HG02798 (cell line): ENCODE measurements at regions not wholly inside any gene's neighbourhood (a gene's known extent, or its start where the extent isn't known, plus 50 kb on each side); places are given as distances from the start of the nearest gene placed in this dataset.

Source experiments
- ATAC-seq: cut with Tn5 transposase; IDR thresholded peaks from one replicate; pipeline ENCODE4 v1.9.1; 2021; ENCODE audit warnings: mild to moderate bottlenecking; ENCODE audit not compliant: unreplicated experiment, poor library complexity

DNA sequence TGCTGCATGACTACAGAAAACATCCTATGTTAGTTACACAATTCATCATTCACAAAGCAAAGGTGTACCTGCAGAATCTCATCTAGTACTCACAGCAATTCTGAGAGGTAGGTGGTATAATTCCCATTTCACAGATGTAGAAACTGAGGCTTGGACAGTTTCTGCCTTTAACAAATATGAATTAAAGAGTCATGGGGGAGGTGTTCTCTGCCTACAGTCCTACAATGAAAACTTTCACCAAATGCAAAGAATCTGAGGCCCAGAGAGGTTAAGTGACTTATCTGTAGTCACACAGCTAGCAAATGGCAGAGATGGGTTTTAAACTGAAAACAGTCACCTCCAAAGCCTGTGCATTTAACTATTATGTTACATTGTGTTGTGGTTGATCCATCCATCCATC, 171.6 kb upstream of the WSCD2 start:
- ATAC-seq = no peak

DNA sequence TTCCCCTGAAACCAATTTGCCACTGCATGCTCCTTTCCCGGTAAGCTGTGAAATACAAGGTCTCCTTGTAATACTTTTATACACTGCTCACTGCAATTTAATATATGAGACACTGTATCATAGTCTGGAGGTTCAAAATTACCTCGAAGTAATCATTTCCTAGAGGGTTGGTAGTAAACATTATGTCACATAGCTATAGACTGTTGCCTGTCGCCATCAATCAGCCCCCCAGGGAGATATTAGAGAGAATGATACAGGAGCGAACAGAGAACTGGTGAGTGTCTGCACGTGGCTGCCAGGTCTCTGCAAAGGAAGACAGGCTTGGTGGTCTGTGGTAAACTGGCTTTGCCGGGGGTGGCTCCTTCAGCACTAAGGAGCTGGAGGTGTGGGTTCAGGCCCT, 165.5 kb upstream of the WSCD2 start:
- ATAC-seq = no peak

DNA sequence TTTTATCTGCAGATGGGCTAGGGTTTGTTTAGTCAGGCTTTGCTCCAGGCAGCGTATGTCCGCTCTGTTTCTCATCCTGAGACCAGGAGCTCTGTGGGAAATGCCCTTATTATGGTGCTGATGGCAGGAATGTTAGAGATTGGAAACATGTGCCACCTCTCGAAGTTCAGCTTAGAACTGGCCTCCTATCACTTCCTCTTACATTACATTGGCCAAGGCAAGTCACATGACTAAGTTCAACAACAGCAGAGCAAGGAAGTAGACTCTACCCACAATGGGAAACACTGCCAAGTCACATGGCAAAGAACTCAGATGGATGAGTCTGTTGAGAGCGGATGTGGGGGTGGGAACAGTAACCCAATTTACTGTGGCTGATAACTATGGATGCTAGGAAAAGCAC, 161.9 kb upstream of the WSCD2 start:
- ATAC-seq = no peak

DNA sequence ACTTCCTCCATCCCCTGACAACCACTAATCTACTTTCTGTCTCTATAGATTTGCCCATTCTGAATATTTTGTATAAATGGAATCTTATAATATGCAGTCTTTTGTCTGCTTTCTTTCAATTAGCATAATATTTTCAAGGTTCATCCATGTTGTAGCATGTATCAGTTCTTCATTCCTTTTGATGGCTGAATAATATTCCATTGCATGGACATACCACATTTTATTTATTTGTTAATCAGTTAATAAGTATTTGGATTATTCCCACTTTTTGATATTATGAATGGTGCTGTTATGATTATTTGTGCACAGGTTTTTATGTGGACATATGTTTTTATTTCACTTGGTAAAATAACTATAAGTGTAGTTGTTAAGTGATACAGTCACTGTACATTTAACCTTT, 155.1 kb upstream of the WSCD2 start:
- no peak for ATAC-seq

DNA sequence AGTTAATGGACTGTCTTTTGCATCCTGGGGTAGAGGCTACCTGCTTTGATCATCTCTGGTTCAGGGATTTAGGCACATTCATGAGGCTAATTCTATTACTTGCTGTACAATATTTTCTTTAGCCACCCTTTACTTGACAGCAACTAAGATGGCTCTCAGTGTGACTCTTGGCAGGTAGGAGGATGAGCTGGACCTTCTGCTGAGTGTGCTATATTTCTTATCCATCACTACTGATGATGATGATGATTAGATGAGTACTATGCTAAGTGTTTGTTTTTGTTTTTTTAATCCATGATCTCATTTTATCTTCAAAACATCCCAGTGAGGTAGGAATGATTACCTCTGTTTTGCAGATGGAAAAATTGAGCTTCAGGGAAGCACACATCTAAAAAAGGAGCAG, 152.8 kb upstream of the WSCD2 start:
- no peak for ATAC-seq

DNA sequence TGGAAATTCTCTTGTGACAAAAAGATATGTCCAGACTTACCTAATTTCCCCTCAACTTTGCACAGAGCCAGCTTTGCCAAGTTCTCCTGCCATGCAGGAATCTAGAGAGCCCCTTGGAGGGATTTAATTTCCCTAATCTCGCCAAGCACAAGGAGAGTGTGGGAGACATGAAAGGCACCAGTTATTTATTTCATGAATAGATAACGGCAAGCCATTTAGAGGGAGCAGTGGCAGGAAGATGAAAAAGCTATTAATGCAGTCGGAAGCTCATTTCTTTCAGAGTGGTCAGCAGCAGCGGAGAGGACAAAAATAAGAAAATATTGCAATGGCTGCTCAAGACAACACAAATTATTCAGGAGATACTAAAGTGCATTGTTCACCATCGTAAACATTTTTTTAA, 150.9 kb upstream of the WSCD2 start:
- no peak for ATAC-seq

DNA sequence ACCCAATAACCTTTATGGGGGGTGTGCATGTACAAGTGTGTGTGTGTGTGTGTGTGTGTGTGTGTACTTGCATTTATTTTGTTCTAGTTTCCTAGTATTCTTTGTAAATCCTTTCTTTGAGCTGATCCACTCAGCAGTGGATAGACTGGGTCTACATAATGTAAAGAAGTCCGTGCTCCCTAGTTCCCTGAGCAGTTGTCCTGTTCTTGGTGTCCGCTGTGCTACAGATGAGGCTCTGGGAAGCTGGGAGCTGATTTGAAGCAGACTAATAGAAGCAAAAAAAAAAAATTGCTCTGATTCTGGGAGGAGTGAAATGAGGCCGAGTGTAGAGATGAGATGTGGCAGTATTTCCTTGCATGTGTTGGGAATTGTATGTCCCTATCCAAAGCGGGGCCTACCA, 150.4 kb upstream of the WSCD2 start:
- no peak for ATAC-seq

DNA sequence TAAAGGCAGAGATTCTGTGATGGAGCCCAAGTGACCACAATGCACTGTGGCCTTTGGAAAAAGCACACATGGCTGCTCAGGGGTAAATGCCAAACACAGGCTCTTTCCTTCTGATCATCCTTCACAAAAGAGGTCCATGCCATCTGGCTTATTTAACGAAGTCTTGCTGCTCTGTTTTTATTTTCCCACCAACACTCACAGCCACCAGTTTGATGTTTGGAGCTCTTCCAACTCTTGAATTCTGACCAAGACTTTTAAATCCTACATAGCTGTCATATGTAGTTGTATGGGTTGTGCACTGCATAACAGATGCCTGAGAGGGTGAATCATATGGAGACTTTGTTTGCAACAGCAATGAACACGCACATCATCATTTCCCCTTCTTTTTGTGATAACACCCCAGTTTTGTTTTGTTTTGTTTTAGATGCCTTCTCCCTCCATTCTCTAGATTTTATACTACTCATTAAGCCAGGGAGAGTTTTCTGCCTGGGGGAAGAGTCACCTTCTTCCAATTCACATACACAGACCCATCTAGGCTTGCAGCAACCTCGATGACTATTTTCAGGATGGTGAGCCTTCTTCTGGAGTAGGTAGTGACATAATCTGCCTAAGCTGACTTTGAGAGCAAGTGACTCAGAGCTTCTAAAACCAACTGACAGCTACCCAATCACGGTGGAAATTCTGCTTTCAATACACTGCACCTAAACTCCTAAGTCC, 145.2 kb upstream of the WSCD2 start:
- ATAC-seq = no peak

DNA sequence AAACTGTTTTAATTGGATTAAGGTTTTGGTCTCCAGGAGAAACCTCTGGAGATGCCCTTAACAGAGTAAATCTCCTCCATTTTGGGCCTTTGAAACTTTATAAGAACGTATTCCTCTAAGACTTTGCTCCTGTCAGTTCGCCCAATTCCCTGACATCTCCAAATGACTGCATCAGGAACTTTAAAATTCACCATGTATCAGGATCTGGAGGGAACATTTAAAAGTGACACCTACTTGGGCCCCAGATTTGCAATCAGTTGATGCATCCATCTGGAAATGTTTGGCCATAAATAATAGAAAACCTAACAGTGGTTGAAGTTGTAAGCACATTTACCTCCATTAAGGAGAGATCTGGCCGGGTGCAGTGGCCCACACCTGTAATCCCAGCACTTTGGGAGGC, 144.1 kb upstream of the WSCD2 start:
- ATAC-seq = no peak

DNA sequence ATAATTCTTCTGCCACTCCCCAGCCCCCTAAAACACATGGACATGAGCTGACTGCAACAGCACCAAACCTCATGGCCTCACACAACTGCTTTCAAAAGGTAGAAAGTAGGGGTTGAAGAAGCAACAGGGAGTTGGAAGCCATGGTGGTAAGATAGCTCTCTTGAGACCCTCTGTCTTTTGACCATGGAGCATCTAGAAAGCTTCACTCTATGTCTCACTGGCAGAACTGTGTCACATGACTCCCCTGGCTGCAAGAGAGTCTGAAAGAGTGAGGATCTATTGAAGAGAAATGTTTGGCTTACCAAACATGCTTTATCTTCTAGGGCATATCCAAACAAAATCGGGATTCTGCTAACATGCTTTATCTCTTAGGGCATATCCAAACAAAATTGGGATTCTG, 142.9 kb upstream of the WSCD2 start:
- no peak for ATAC-seq

DNA sequence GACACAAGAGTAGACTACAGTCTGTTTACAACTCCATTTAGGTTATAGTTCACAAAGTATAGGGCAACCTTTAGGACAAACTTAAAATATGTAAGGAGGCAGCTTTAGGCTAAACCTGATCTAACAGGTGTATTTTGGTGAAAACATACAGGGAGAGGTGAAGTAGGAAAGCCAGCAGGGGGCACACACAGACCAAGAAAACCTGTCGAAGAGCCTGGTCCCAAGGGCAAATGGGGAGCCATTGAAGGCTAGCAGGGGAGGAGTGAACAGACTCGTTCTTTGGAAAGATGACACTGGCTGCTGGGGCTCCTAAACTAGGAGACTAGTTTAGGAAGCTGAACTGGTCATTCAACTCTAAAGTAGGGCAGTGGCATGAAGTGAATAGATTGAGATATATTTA, 138.8 kb upstream of the WSCD2 start:
- ATAC-seq = no peak

DNA sequence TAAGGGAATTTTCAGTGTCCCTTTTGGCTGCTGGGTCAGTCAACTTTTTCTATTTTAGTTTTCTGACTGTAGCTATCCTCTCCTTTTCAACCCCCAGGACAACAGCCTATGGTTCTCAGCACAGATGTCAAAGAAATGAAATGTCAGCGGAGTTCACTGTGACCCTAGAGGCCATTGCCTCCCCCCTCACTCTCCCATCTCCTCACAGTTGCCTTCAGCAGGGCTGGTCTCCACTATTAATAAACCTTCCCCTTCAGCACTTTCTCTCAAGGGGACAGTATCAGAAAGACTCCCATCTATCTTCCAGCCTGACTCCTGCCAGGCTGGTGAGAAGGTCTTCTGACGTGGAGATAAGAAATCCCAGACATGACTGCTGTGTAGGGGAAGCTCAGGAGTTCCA, 137.1 kb upstream of the WSCD2 start:
- no peak for ATAC-seq

DNA sequence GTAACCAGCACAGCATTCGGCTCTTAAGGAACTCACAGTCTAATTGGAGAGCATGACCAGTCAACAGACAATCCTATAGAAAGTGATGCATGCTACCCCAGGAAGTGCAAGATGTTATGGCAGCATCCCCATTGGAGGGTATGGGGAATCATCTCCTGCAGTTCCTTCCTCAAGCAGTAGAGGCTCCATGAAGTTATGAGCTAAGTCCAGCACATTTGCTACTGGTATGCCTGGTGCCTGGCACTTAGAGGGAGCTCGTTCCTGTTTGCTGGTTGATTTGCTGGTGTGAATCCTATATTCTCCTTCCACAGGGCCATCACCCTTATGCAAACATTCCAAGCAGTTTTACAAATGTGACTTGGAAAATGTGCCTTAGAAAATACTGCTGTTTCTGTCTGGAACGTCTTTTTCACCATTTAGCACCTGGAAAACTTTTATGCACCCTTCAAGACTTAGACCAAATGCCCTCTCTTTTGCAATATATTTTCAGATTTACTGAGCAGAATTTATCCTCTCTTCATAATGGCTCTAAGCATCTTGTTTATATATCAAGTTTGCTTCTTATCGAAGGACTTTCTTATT, 136.1 kb upstream of the WSCD2 start:
- no peak for ATAC-seq

DNA sequence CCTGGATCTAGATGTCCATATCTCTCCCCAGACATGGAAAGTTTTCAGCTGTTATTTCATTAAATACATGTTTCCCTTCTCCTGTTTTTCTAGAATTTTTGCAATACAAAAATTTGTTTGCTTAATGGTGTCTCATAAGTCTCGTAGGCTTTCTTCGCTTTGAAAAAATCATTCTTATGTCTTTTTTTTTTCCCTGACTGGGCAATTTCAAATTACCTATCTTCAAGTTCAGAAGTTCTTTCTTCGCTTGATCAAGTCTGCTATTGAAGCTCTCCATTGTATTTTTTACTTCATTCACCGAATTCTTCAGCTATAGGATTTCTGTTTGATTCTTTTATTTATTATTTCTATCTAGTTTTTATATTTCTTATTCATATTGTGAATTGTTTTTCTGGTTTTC, 130.2 kb upstream of the WSCD2 start:
- no peak for ATAC-seq

DNA sequence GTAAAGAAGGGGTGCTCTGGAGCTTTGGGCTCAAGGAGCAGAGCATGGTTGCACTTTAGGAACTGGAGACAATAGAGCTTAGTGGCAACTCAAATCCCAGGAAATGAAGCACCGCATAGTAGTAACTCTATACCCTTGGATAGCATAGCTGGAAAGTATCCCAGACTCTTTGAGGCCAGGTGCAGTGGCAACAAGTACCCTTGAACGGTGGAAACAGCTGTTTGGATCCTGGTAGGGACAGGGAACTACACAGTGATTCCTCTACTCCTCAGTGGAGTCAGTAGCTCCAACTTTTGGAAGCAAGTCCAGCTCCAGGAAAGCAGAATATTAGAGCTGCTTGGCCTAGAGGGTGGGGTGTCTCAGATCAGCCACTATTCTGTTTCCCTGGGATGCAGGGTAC, 129.0 kb upstream of the WSCD2 start:
- no peak for ATAC-seq

DNA sequence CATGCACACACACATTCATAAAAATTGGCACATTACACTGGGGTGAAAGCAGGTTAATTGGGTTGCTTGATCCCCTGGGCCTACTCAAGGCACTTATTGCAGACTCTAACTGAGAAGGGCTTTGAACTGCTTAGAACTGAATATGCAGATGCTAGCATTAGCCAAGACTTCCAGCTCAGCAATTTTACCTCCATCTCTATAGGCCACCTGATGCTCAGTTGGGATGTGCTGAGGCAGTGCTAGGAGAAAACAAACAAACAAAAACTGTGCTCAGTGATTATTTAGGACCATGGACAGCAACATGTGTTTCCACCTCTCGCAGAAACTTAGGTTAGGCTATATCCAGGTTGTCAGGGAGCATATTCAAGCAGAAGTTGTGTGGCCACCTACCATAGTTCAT, 124.8 kb upstream of the WSCD2 start:
- no peak for ATAC-seq

DNA sequence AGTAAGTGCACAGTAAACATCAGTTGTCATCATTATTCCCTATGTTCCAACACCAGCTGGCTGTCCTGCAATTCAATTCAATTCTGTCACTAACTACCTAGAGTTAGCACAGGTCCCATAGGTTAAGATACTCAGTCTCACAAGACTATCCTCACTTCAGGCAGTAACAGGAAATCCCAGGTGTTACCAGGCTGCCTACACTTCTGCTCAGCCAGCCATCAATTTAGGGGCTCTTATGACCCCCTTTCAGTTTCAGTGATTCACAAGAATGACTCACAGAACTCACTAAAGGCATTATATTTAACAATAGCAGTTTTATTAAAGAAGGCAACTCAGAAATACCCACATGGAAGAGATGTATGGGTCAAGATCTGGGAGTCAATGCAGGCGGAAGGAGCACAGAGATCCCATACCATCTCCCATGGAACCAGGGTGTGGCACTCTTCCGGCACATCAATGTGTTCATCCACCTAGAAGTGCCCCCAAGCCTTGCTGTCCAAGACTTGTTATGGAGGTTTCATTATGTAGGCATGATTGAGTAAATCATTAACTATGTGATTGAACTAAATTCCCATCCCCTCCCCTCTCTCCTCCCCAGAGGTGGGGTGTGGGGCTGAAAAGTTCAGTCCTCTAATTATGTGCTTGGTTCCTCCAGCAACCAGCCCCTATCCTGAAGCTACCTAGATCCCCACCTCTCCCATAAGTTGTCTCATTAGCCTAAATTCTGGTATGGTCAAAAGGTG, 120.8 kb upstream of the WSCD2 start:
- ATAC-seq = no peak

DNA sequence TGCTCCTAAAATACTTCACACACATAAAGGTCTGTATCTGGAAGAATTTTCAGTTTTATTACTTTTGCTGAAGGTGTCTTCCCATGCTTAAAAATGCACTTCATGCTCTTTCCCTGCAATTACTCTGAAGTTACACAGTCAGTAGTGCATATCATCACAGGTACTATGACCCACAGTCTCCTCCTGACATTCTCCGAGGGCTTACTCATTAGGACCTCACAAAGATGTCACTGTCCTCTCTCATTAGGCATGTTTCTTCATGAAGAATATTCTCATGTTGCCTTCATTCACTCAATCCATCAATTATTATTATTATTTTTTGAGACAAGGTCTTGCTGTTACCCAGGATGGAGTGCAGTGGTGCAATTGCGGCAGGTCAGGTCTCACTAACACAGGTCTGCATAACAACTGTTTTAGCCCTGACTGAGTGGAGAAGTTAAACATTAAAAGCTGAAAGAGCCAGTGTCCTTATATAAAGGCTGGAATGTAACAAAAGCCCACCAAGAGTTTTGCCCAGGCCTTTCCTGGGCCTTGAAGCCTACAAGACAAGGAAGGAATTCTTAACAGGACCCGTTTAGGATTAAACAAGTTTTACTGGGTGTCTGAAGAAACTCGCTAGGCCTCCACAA, 119.5 kb upstream of the WSCD2 start:
- no peak for ATAC-seq

DNA sequence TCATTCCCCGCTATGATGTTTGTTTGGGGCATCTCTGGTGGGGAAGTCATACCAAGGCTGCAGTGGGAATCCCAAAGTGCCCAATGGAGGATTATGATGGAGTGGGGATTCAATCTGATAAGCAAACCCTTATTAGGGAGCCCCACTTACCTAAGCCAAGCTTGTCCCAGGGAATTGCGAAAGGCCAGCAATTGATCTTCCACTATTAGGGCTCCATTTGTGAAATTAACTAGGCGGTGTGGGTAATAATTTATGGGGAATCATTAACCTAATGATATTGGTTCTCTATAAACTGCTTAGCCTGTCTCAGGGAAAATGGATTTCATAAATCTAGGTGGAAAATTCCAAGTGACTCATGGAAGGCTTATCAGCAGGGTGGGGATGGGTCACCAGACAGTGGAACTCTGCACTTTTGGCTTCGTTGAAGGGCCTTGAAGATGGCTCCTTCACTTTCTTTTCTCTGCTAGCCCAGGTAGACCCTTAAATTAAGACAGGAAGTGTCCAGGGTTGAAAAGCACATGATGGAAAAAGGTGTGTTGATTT, 113.0 kb upstream of the WSCD2 start:
- ATAC-seq = no peak

DNA sequence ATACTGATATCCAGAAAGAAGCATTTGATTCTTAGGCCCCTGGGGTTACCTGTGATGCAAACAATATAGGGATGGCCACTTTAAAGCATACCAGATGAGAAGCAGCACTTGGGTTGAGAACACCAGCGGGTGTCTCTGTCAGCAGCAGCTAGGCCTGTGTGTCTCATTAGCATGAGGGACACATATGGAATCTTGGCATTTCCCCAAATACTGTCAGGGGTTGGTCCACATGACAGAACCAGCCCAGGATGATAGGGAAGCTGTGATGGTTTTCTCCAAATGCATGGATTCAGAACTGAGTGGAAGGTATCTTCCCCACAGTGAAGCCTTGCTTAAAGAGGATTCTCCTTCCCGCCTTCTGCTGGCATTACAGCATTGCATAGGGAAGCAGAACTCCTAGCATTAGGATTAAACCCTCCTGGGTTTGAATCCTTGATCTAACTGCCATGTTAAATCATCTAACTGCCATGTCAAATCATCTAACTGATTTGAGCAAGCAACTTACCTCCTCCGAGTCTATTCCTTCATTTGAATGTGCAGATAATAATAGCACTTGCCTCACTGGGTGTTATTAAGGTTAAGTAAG, 111.5 kb upstream of the WSCD2 start:
- no peak for ATAC-seq

DNA sequence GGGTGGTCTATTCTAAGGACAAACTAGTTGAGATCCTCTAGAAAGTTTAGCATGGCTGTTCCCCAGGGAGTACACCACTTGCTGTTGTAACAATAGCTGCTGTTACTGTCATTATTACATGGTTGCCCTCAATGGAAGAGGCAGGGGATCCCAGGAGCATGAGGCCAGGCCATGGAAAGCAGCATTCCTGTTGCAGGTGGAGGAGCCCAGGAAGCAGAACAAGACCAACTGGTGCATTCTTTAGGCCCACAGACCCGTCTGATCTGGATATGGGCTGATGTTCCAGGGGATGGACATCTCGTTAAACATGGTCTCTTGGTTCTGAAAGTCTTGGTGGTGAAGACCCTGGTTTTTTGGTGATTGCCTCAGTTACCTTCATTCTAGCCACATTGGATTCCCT, 109.2 kb upstream of the WSCD2 start:
- ATAC-seq = no peak
